IMR-90 (cell line): ENCODE measurements at regions not wholly inside any gene's neighbourhood (a gene's known extent, or its start where the extent isn't known, plus 50 kb on each side); places are given as distances from the start of the nearest gene placed in this dataset.
A peak's percentile ranks its signal among the peaks of the same experiment; 100 is the strongest.

Experiments used
- ATAC-seq: fragments of 200-7000 bp; cut with Tn5 transposase; 2 replicates; pipeline ENCODE4 v1.9.1; 2020; ENCODE audit warnings: low read depth, mild to moderate bottlenecking, moderate library complexity
- BruUV-seq: library from RNA; stranded (reverse); fragments of 400-500 nt; replicated peaks from 2 replicates; lab custom pipeline; 2021; lab: Mats Ljungman, UMichigan
- CTCF ChIA-PET: fragments of 300-600 bp; formaldehyde crosslinking; extraction: SDS; loops from one replicate; lab custom pipeline; 2021; ENCODE audit warnings: antibody characterized with exemption; lab: Yijun Ruan, JAX
- POLR2A ChIA-PET: fragments of 300-600 bp; sonication (Branson Sonifier 250); formaldehyde crosslinking; loops from one replicate; lab custom pipeline; 2022; ENCODE audit warnings: antibody characterized with exemption; ENCODE audit not compliant: unreplicated experiment; lab: Charles Lee
- DNase-seq: peaks from one replicate; pipeline ENCODE4 v3.0.0; 2013
- H2AFZ ChIP-seq: replicated peaks from 2 replicates; pipeline ENCODE3; 2013; ENCODE audit warnings: low read length, mild to moderate bottlenecking; ENCODE audit not compliant: poor library complexity
- H2AK5ac ChIP-seq: 2 replicates; pipeline ENCODE4 v1.6.1; 2013; ENCODE audit warnings: low read depth, low read length, inconsistent platforms
- H2AK9ac ChIP-seq: replicated peaks from 2 replicates; pipeline ENCODE3; 2013; ENCODE audit warnings: mild to moderate bottlenecking, low read depth, low read length, moderate library complexity; ENCODE audit not compliant: poor library complexity
- H2BK120ac ChIP-seq: 2 replicates; pipeline ENCODE4 v1.6.1; 2013; ENCODE audit warnings: low read depth, low read length, inconsistent platforms
- H2BK15ac ChIP-seq: 3 replicates; pipeline ENCODE4 v1.6.1; 2013; ENCODE audit warnings: low read depth, low read length, inconsistent platforms
- H2BK20ac ChIP-seq: 2 replicates; pipeline ENCODE4 v1.6.1; 2013; ENCODE audit warnings: low read depth, mild to moderate bottlenecking, inconsistent platforms, low read length, moderate library complexity
- H2BK5ac ChIP-seq: 2 replicates; pipeline ENCODE4 v1.6.1; 2013; ENCODE audit warnings: mild to moderate bottlenecking, low read depth, low read length, inconsistent platforms; ENCODE audit not compliant: poor library complexity, severe bottlenecking
- H3K14ac ChIP-seq: replicated peaks from 2 replicates; pipeline ENCODE4 v1.6.1; 2013; ENCODE audit warnings: low read depth, low read length, inconsistent platforms
- H3K18ac ChIP-seq: 2 replicates; pipeline ENCODE4 v1.6.1; 2013; ENCODE audit warnings: low read depth, low read length, control low read depth
- H3K23ac ChIP-seq: 2 replicates; pipeline ENCODE4 v1.6.1; 2013; ENCODE audit warnings: low read depth, low read length, inconsistent platforms
- H3K27ac ChIP-seq: 2 replicates; pipeline ENCODE4 v1.5.1; 2013; ENCODE audit warnings: mild to moderate bottlenecking, control low read depth, low read length; ENCODE audit not compliant: insufficient read depth
- H3K27me3 ChIP-seq: 2 replicates; pipeline ENCODE4 v1.6.1; 2013; ENCODE audit warnings: low read length; ENCODE audit not compliant: control insufficient read depth, insufficient read depth
- H3K36me3 ChIP-seq: 2 replicates; pipeline ENCODE4 v1.6.1; 2013; ENCODE audit warnings: low read length, mixed read lengths; ENCODE audit not compliant: control insufficient read depth, insufficient read depth
- H3K4ac ChIP-seq: 2 replicates; pipeline ENCODE4 v1.6.1; 2013; ENCODE audit warnings: low read depth, low read length, inconsistent platforms
- H3K4me1 ChIP-seq: 2 replicates; pipeline ENCODE4 v1.6.1; 2013; ENCODE audit warnings: low read length, mixed read lengths; ENCODE audit not compliant: control insufficient read depth, insufficient read depth
- H3K4me2 ChIP-seq: 2 replicates; pipeline ENCODE4 v1.6.1; 2013; ENCODE audit warnings: low read depth, mild to moderate bottlenecking, control low read depth, low read length, moderate library complexity
- H3K4me3 ChIP-seq: 2 replicates; pipeline ENCODE4 v1.5.1; 2013; ENCODE audit warnings: low read depth, mild to moderate bottlenecking, control low read depth, low read length, moderate library complexity; ENCODE audit not compliant: insufficient read depth
- H3K56ac ChIP-seq: 2 replicates; pipeline ENCODE4 v1.6.1; 2013; ENCODE audit warnings: low read length, inconsistent platforms; ENCODE audit not compliant: insufficient read depth; ENCODE audit errors: extremely low read depth
- H3K79me1 ChIP-seq, 2 experiments: 2 replicates each; pipeline ENCODE4 v1.6.1; 2013; ENCODE audit warnings: low read length in 2 of 2, inconsistent platforms in 1 of 2, low read depth in 1 of 2
- H3K9ac ChIP-seq: 2 replicates; pipeline ENCODE4 v1.6.1; 2013; ENCODE audit warnings: low read depth, low read length, control low read depth
- H3K9me1 ChIP-seq: 2 replicates; pipeline ENCODE4 v1.6.1; 2013; ENCODE audit warnings: low read length, inconsistent platforms; ENCODE audit not compliant: insufficient read depth
- H3K9me3 ChIP-seq: 2 replicates; pipeline ENCODE4 v1.6.1; 2013; ENCODE audit warnings: low read length; ENCODE audit not compliant: control insufficient read depth, insufficient read depth
- H4K20me1 ChIP-seq: 2 replicates; pipeline ENCODE4 v1.6.1; 2013; ENCODE audit warnings: low read length, inconsistent platforms; ENCODE audit not compliant: insufficient read depth
- H4K5ac ChIP-seq: 2 replicates; pipeline ENCODE4 v1.6.1; 2013; ENCODE audit warnings: mild to moderate bottlenecking, low read depth, low read length, control low read depth
- H4K8ac ChIP-seq, 2 experiments: 2 replicates each; pipeline ENCODE4 v1.6.1; 2013; ENCODE audit warnings: low read depth in 2 of 2, low read length in 2 of 2, control low read depth in 1 of 2, inconsistent platforms in 1 of 2
- H4K91ac ChIP-seq: 2 replicates; pipeline ENCODE4 v1.6.1; 2013; ENCODE audit warnings: low read depth, low read length, inconsistent platforms; ENCODE audit not compliant: insufficient read depth
- BHLHE40 ChIP-seq: fragments of 150-350 bp; IDR thresholded peaks from 2 replicates; pipeline ENCODE4 v1.6.1; 2016; ENCODE audit warnings: mild to moderate bottlenecking, low read depth, low read length
- CEBPB ChIP-seq: IDR thresholded peaks from 2 replicates; pipeline ENCODE4 v1.6.1; 2012; ENCODE audit warnings: low read depth, low read length, improper control_type of control experiment
- CHD1 ChIP-seq: IDR thresholded peaks from 2 replicates; pipeline ENCODE4 v1.6.1; 2012; ENCODE audit warnings: low read depth, low read length, improper control_type of control experiment
- FOS ChIP-seq: fragments of 150-350 bp; IDR thresholded peaks from 2 replicates; pipeline ENCODE4 v1.6.1; 2016; ENCODE audit warnings: low read depth, low read length
- MAFK ChIP-seq: IDR thresholded peaks from 2 replicates; pipeline ENCODE4 v1.6.1; 2012; ENCODE audit warnings: low read depth, low read length, improper control_type of control experiment
- MAZ ChIP-seq: IDR thresholded peaks from 2 replicates; pipeline ENCODE4 v1.6.1; 2012; ENCODE audit warnings: low read depth, mild to moderate bottlenecking, low read length, improper control_type of control experiment, moderate library complexity, borderline replicate concordance
- MXI1 ChIP-seq: IDR thresholded peaks from 2 replicates; pipeline ENCODE4 v1.6.1; 2012; ENCODE audit warnings: low read depth, mild to moderate bottlenecking, low read length, moderate library complexity, borderline replicate concordance
- POLR2A ChIP-seq: IDR thresholded peaks from 2 replicates; pipeline ENCODE4 v1.6.1; 2012; ENCODE audit warnings: mild to moderate bottlenecking, low read depth, low read length
- RAD21 ChIP-seq: IDR thresholded peaks from 2 replicates; pipeline ENCODE4 v1.6.1; 2012; ENCODE audit warnings: low read length, improper control_type of control experiment
- RCOR1 ChIP-seq: IDR thresholded peaks from 2 replicates; pipeline ENCODE4 v1.6.1; 2012; ENCODE audit warnings: mild to moderate bottlenecking, low read length, improper control_type of control experiment; ENCODE audit not compliant: insufficient replicate concordance
- RFX5 ChIP-seq: IDR thresholded peaks from 2 replicates; pipeline ENCODE4 v1.8.0; 2012; ENCODE audit warnings: low read depth, mild to moderate bottlenecking, low read length, moderate library complexity
- SMC3 ChIP-seq: fragments of 150-350 bp; IDR thresholded peaks from 2 replicates; pipeline ENCODE4 v1.6.1; 2016; ENCODE audit warnings: low read depth, mild to moderate bottlenecking, antibody characterized with exemption, low read length, moderate library complexity
- WGBS, 2 experiments: methylation state at CpG; one replicate each; pipeline versions ENCODE4 v1.1.5 to v1.1.7; 2013; ENCODE audit warnings: missing lambda C conversion rate in 2 of 2; ENCODE audit not compliant: insufficient read length in 1 of 2; ENCODE audit errors: extremely low coverage in 2 of 2; 5-methylcytosine and 5-hydroxymethylcytosine counted together
- dilution Hi-C: fragments of 300-500 bp; cut with HindIII; formaldehyde crosslinking; loops from one replicate; pipeline ENCODE4 v1.14.3; 2018; ENCODE audit warnings: low sequenced_read_pairs; ENCODE audit not compliant: unreplicated experiment
- in situ Hi-C: fragments of 300-500 bp; cut with MboI; formaldehyde crosslinking; loops from 3 replicates; pipeline ENCODE4 v1.14.3; 2019; ENCODE audit warnings: low sequenced_read_pairs, inconsistent platforms, mixed read lengths
- intact Hi-C: fragments of 100-400 bp; cut with micrococcal nuclease; formaldehyde crosslinking; loops from 2 replicates; pipeline ENCODE4 v1.10.0; 2022
- TF ChIP-seq, protein P1 (sequence below): conservative IDR thresholded peaks from 2 replicates; pipeline ENCODE4 v1.5.1; 2012; ENCODE audit warnings: mild to moderate bottlenecking, low read depth, low read length, improper control_type of control experiment
- TF ChIP-seq, protein P2 (sequence below): fragments of 150-350 bp; IDR thresholded peaks from 2 replicates; pipeline ENCODE4 v1.6.1; 2017; ENCODE audit warnings: mild to moderate bottlenecking, antibody characterized with exemption, low read length, low read depth

DNA sequence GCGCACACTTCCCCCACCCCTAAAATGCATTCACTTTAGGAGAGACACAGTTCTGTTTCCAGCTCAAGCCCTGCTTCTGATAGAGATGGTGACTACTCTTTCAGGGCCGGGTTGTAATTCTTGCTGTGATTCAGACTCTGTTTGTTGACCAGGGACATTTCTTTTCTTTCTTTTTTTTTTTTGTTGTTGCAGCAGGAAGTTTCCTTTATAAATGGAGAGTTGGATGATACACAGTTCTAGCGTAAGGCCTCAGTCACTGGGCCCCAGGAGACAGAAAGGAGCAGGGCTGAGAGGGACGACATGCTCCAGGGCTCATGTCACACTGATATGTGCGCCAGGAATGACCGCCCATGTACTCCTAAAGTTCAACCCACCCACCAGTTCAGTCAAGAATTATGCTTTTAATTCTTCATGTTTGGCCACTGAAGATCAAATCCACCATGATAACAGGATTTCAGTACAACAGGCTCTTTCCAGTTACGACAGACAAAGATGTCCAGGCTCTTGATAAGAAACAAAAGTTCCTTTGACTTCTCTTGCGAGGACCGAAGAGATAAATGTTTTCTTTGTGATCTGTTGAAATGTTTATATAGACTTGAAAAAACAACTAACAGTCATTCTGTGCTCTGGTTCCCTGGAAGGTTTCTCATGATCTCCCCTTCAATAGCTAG is 142.5 kb downstream of the CD164 start:
- no peak overlapping the region for H3K4ac ChIP-seq
- H2BK120ac ChIP-seq: no peak overlapping the region
- H3K4me3 ChIP-seq: no peak overlapping the region
- no peak overlapping the region for H3K23ac ChIP-seq
- BruUV-seq: no TSS peak
- H2BK20ac ChIP-seq: no peak overlapping the region
- H2AK9ac ChIP-seq: no peak overlapping the region
- H3K14ac ChIP-seq: no peak overlapping the region
- no peaks in the 10 kb centered on the region for H3K36me3 ChIP-seq
- no peaks in the 10 kb centered on the region for H4K20me1 ChIP-seq
- H3K27ac ChIP-seq: no peak overlapping the region
- H3K9me3 ChIP-seq: no peaks in the 10 kb centered on the region
- no peak for DNase-seq
- H3K79me1 ChIP-seq: no peaks in the 10 kb centered on the region
- no peak overlapping the region for H3K9ac ChIP-seq
- H3K4me2 ChIP-seq: no peak overlapping the region
- peak; percentile 46 for ATAC-seq
- ChIA-PET CTCF (interaction anchor here (0.6 to 0.8 kb wide), 2 partner anchors 12 to 931 kb away, joined by 3 to 6 read pairs; no protein-coding TSS in a partner anchor), POLR2A (no interaction called here)
- WGBS, 2 experiments: 40% methylated on average over 1 of the region's 9 CpGs; no CpG with 5 or more reads in 1 of the 2 experiments
- H3K18ac ChIP-seq: no peak overlapping the region
- no peaks in the 10 kb centered on the region for H3K9me1 ChIP-seq
- TF ChIP-seq, protein P1, sequence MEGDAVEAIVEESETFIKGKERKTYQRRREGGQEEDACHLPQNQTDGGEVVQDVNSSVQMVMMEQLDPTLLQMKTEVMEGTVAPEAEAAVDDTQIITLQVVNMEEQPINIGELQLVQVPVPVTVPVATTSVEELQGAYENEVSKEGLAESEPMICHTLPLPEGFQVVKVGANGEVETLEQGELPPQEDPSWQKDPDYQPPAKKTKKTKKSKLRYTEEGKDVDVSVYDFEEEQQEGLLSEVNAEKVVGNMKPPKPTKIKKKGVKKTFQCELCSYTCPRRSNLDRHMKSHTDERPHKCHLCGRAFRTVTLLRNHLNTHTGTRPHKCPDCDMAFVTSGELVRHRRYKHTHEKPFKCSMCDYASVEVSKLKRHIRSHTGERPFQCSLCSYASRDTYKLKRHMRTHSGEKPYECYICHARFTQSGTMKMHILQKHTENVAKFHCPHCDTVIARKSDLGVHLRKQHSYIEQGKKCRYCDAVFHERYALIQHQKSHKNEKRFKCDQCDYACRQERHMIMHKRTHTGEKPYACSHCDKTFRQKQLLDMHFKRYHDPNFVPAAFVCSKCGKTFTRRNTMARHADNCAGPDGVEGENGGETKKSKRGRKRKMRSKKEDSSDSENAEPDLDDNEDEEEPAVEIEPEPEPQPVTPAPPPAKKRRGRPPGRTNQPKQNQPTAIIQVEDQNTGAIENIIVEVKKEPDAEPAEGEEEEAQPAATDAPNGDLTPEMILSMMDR: no peak
- TF ChIP-seq SMC3: no peak
- TF ChIP-seq MXI1: no peak
- no peak for TF ChIP-seq RFX5
- no peak for TF ChIP-seq POLR2A
- TF ChIP-seq FOS: no peak
- no peak for TF ChIP-seq CEBPB
- TF ChIP-seq MAFK: no peak
- TF ChIP-seq BHLHE40: no peak
- no peak for TF ChIP-seq MAZ
- no peak for TF ChIP-seq CHD1
- no peak for TF ChIP-seq RAD21
- TF ChIP-seq, protein P2, sequence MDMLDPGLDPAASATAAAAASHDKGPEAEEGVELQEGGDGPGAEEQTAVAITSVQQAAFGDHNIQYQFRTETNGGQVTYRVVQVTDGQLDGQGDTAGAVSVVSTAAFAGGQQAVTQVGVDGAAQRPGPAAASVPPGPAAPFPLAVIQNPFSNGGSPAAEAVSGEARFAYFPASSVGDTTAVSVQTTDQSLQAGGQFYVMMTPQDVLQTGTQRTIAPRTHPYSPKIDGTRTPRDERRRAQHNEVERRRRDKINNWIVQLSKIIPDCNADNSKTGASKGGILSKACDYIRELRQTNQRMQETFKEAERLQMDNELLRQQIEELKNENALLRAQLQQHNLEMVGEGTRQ: no peak
- no peak for TF ChIP-seq RCOR1
- no peak overlapping the region for H2BK5ac ChIP-seq
- dilution Hi-C loops: no loop called here
- no peaks in the 10 kb centered on the region for H3K4me1 ChIP-seq
- H2BK15ac ChIP-seq: no peak overlapping the region
- H2AFZ ChIP-seq: peak overlapping the region; percentile 37
- H3K27me3 ChIP-seq: peaks cover 2% of the 10 kb centered on the region; the same call in 1 of the 2 replicates
- H3K56ac ChIP-seq: no peak overlapping the region
- in situ Hi-C loops: no loop called here
- H4K5ac ChIP-seq: no peak overlapping the region
- no peak overlapping the region for H2AK5ac ChIP-seq
- H4K8ac ChIP-seq: no peak overlapping the region
- no peak overlapping the region for H4K91ac ChIP-seq
- intact Hi-C loops: no loop called here
